GM18873 (cell line): ENCODE measurements at regions not wholly inside any gene's neighbourhood (a gene's known extent, or its start where the extent isn't known, plus 50 kb on each side); places are given as distances from the start of the nearest gene placed in this dataset.

Experiments used
- ATAC-seq: cut with Tn5 transposase; IDR thresholded peaks from one replicate; pipeline ENCODE4 v1.9.1; 2021; ENCODE audit warnings: mild to moderate bottlenecking, moderate library complexity, moderate number of reproducible peaks; ENCODE audit not compliant: unreplicated experiment, low FRiP score

- no peak for ATAC-seq
These were observed 61.3 kb upstream of the SPIN1 start for GRCh38 chr9:88326936-88327335.

GRCh38 chr9:88326015-88326414, 62.2 kb upstream of the SPIN1 start:
- no peak for ATAC-seq

- no peak for ATAC-seq
These were observed 65.2 kb upstream of the SPIN1 start for GRCh38 chr9:88322906-88323566.

GRCh38 chr9:88321764-88322163, 66.5 kb upstream of the SPIN1 start:
- ATAC-seq = no peak

- no peak for ATAC-seq
These were observed 67.4 kb upstream of the SPIN1 start for GRCh38 chr9:88320748-88321415.

- no peak for ATAC-seq
These were observed 68.1 kb upstream of the SPIN1 start for GRCh38 chr9:88319936-88320747.

GRCh38 chr9:88313364-88314220, 74.7 kb upstream of the SPIN1 start:
- no peak for ATAC-seq

- ATAC-seq = no peak
These were observed 75.6 kb upstream of the SPIN1 start for GRCh38 chr9:88312517-88313103.

- ATAC-seq = no peak
These were observed 76.2 kb upstream of the SPIN1 start for GRCh38 chr9:88312045-88312444.

- ATAC-seq = no peak
These were observed 77.8 kb upstream of the SPIN1 start for GRCh38 chr9:88310310-88310980.

- no peak for ATAC-seq
These were observed 79.2 kb upstream of the SPIN1 start for GRCh38 chr9:88308831-88309560.

GRCh38 chr9:88307136-88307535, 81.1 kb upstream of the SPIN1 start:
- no peak for ATAC-seq

GRCh38 chr9:88303721-88304451, 84.4 kb upstream of the SPIN1 start:
- ATAC-seq = peak; percentile 85

- ATAC-seq = no peak
These were observed 85.5 kb upstream of the SPIN1 start for GRCh38 chr9:88302579-88303324.

- ATAC-seq = no peak
These were observed 87.7 kb upstream of the SPIN1 start for GRCh38 chr9:88300556-88300955.

- no peak for ATAC-seq
These were observed 96.4 kb upstream of the SPIN1 start for GRCh38 chr9:88291856-88292255.

- ATAC-seq = no peak
These were observed 97.2 kb upstream of the SPIN1 start for GRCh38 chr9:88291056-88291455.

- no peak for ATAC-seq
These were observed 98.7 kb upstream of the SPIN1 start for GRCh38 chr9:88289532-88289931.
